Activated CD8-positive, alpha-beta memory T cell treated with anti-CD3 and anti-CD28 coated beads, Interleukin-2, amount 50 U/mL, for 48 hours (primary cell): ENCODE measurements at regions not wholly inside any gene's neighbourhood (a gene's known extent, or its start where the extent isn't known, plus 50 kb on each side); places are given as distances from the start of the nearest gene placed in this dataset.

Experiments used
- DNase-seq: peaks from one replicate; pipeline ENCODE4 v3.0.0-alpha.2; 2020

DNA sequence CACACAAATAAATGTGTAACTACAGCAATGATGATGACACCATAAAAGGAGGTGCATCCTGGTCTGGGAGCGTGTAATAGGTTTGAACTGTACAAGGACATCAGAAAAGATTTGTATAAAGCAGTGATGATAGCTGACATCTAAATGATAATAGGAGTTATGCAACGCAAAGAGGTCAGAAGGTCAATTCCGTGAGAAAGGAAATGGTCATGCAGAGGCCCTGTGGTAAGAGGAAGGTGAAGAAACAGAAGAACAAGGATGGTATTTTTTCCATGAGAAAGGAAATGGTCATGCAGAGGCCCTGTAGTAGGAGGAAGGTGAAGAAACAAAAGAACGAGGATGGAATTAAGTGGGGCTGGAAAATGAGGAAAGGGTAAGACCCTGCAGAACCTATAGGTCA lies 106.7 kb upstream of the TMPO start:
- no peak for DNase-seq

DNA sequence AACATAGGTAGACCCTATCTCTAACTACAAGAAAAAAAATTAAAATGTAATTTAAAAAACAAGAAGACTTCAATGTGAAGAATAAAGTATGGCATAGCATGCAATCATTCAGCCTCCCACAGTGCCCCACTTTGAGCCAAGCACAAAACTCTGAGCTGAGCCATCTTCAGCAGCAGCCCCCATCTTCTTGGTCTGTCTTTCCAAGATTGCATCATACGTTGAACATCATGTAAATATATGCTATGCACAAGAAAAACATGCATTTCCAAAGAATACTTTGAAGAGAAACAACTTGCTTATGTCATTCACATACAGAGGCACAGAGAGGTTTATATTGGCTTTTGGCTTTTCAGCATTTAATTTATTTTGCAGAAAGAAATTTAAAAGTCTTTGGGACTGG lies 105.8 kb upstream of the TMPO start:
- DNase-seq, result no peak

GRCh38 chr12:98410356-98410755 lies 105.0 kb upstream of the TMPO start:
- no peak for DNase-seq

GRCh38 chr12:98416845-98417244 lies 98.5 kb upstream of the TMPO start:
- DNase-seq, result no peak

GRCh38 chr12:98417266-98417665 lies 98.1 kb upstream of the TMPO start:
- no peak for DNase-seq

DNA sequence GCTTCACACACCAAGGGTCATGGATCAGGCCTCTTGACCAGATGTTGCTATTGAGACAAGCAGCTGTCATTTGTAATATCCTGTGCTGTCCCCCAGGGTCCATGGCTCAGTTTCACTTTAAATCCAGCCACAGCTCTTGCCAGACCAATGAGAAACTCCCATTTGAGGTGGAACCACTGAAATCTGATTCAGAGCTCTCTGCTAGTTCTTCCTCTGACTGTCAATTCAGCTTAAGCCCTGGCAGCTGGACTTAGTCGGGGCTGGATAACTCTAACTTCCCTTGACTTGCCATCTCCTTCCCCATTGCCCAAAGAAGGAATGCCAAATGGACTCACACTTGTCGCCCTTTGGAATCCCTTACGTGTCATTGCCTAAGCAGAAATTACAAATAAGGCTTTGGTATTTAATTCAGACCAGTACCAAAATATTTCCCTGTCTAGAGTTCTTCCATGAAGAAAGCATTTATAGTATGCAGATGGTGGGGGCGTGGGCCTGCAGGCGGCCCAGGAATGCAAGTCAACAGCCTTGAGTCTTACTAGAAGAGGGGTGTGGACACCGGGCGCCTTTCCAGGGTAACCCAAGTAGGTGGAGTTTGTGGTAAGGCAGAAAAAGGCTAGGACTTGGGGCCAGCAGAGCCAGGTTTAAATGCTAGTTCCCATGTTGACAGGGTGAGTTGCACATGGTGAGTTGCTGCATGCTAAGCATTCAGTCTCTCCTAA lies 96.9 kb upstream of the TMPO start:
- DNase-seq, result no peak

- DNase-seq, result no peak
Observed at GRCh38 chr12:98419081-98419794, 96.2 kb upstream of the TMPO start.

DNA sequence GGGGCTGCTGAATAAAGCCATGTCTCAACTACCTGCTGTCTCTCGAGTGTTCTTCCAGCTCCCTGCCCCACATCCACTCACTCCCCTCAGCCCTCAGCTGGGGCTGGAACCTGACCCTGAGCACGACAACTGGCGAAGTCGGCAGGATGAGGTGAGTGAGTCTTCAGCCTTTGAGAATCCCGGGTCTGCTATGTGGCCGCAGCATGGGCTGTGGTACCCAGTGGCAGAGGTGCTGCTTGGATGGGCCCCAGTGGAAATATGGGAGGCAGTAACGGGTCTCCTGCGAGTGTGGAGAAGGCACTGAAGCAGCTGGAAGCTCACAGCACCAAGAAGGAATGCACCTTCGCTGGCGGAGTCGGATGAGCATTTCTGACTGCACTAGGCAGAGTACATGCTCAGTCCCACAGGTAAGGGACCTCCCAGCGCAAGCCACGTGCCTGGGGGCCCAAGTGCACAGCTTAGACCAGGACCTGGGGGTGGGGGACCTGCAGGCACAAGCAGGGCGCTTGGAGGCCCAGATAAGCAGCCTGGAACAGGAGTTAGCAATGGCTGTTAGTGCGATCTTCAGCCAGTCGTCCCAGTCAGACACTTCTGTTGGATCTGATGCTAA lies 95.5 kb upstream of the TMPO start:
- no peak for DNase-seq

GRCh38 chr12:98420461-98420860 lies 94.9 kb upstream of the TMPO start:
- no peak for DNase-seq

GRCh38 chr12:98421316-98421715 lies 94.1 kb upstream of the TMPO start:
- DNase-seq, result no peak

DNA sequence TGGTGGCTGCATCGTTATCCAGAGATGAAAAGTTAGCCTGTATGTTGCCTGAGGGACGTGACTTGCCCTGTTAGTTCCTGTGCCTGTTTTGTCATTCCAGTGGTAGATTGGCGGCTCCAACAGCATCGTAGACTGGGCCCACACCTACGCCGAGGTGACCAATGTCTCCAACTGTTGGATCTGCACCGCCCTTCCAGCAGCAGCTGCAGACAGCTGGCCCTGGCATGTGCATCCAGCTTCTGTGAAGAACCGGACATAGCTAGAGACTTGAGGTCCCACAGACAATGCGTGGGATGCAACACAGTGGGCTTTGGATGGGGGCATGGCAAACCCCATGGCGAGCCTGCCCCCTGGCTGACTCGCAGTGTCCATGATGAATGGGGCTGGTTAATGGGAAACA lies 93.0 kb upstream of the TMPO start:
- no peak for DNase-seq

DNA sequence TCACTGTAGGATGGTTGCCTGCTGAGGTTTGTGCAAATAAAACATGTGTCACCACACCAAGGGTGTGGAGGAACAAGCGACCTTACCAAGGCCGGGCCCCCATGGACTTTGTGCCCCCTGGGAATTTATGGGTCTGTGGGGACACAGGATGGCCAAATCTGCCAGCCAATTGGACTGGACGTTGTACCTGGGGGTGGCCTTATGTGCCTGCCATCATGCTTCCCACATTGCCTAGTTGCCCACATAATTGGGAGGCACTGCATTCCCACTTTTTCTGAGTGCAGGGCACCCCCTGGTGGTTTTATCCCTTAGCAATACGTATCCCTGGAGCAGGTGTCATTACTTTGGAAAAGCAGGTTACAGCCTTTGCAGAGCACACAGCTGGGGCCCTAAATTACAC lies 92.6 kb upstream of the TMPO start:
- DNase-seq, result no peak

DNA sequence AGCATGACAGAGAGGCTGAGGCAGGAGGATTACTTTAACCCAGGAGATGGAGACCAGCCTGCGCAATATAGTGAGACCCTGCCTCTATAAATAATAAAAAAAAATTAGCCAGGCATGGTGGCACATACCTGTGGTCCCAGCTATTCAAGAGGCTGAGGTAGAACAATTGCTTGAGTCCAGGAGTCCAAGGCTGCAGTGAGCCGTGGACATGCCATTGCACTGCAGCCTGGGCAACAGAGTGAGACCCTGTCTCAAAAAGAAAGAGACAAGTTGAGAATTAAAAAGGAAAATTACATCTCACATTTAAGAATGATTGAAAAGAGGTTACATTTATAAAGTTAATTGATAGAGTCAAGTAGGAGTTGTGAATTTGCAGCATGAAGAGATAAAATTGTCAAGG lies 91.4 kb upstream of the TMPO start:
- DNase-seq, result no peak

- peak; percentile 70 for DNase-seq
Observed at GRCh38 chr12:98424726-98425401, 90.5 kb upstream of the TMPO start.

GRCh38 chr12:98425859-98426258 lies 89.5 kb upstream of the TMPO start:
- no peak for DNase-seq

- DNase-seq, result no peak
Observed at GRCh38 chr12:98431089-98431488, 84.3 kb upstream of the TMPO start.

- no peak for DNase-seq
Observed at GRCh38 chr12:98437166-98437565, 78.2 kb upstream of the TMPO start.

GRCh38 chr12:98437806-98438595 lies 77.4 kb upstream of the TMPO start:
- DNase-seq, result no peak

DNA sequence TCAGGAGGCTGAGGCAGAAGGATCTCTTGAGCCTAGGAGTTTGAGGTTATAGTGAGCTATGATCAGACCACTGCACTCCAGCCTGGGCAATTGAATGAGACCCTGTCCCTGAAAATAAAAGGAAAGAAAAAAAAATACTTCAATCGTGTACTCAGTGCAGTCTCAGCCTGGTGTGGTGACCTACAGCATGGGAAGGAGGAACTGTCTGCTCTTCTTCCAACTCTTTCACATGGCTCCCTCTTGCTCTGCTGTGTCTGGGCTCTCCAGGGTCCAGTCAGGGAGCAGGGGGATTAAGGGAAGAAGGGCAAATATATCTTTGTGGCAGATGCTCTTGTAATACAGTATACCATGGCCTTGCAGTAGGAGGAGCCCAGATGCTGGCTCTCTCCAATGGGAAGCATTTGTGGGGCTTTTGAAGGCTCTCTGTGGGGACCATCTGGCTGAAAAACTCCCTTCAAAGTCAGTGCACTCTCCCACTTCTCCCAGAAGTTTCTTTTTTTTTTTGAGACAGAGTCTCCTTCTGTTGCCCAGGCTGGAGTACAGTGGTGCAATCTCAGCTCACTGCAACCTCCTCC lies 76.6 kb upstream of the TMPO start:
- DNase-seq, result no peak

- no peak for DNase-seq
Observed at GRCh38 chr12:98439471-98439951, 75.9 kb upstream of the TMPO start.

DNA sequence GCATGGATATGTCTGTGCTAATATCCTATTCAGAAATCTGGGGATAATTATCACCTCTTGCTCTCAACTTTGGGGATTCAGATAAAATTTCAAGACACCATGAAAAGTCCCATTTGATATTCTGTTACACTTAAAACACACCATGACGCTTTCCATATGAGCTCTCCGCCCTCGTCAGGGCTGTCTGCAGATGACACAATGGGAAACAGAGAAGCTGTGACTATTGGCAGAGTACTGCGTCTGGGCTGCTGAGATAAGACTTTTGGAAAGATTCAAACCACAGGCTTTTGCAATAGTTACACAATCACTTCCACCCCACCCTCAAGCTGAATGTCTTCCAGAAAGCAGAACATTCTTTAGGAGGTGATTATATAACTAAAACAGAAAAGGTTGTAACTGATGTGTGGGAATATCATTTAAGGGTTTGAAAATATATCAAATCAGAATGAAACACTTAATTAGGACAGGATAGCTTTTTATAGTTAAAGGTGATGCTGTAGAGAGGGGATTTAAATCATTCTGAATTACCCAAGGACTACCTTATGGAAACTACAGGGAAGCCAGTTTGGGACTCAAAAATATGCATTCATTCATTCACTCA lies 75.3 kb upstream of the TMPO start:
- no peak for DNase-seq

DNA sequence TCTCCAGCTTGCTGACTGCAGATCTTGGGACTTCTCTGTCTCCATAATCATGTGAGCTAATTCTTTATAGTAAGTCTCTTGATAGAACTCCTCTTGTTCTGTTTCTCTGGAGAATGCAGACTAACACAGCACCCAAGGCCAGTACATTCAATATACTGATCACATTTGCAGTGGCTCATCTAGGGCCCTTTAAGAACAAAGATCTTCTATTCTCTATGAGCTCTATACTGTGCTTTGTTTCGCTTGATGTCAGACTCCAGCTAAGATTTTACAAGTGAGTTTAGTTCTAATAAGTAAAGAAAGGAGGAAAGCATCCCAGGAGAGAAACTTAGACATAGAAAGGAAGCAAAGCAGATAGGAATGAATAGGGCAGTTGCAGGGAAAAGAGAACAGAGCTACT lies 69.3 kb upstream of the TMPO start:
- DNase-seq, result no peak
